ENCODE measurements at regions not wholly inside any gene's neighbourhood (a gene's known extent, or its start where the extent isn't known, plus 50 kb on each side); places are given as distances from the start of the nearest gene placed in this dataset.
"Not testable (repeated sequence)": the region's sequence is repeated elsewhere in the genome, so short reads cannot be mapped to it uniquely, and the experiment has no call there.

DNA sequence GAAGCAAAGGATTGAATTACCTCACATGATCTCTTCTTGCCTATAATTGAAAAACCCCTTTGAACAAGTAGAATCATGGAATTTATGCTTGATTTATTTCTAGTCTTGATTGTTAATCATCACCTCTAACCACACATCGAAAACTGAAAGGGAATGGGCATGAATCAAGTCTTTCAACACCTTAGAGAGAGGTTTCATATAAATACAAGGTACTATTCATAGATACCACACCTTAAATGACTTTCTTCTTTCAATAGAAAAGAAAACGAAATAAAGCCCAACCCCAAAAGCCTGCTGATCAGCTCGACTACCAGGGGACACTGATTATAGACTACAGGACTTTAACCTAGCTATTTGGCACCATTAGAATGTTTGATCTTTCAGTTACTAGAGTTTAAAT is 128.6 kb upstream of the PTPRZ1 start:
- no peak for FAIRE-seq

DNA sequence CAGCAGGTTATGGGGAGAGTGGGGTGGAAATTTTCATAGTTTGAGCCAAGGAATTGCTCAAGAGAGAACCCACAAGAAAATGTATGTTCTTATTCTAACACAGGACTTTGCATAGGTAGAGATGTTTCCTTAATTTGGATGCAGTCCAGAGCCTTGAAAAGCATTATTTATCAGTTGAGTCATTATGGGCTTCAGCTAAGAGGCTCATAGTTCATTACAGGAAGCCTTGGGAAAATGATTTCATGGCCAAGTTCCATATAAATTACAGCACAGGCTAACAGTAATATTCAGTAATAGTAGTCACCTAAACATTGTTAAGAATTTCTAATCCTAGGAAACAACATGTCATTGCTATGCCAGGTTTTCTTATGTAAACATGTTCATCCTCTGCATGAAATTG is 131.1 kb upstream of the PTPRZ1 start:
- FAIRE-seq: no peak

DNA sequence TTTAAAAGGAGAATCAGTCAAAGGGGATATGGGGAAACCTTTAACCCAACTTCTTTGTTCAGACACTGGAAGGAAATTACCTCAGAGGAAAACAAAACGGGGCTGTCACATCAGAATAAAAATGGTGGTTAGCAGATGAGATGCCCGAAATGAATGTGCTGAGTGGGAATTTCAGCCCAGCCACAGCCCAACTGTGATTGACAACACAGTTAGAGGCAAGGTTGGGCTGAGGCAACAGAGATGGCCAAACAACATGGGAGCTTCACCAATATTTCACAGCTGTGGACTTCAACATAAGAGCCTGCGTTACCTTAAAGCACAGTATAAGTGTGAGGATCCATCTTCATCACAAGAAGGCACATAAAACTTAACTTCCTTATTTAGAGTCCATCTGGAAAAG is 133.5 kb upstream of the PTPRZ1 start:
- FAIRE-seq: no peak

DNA sequence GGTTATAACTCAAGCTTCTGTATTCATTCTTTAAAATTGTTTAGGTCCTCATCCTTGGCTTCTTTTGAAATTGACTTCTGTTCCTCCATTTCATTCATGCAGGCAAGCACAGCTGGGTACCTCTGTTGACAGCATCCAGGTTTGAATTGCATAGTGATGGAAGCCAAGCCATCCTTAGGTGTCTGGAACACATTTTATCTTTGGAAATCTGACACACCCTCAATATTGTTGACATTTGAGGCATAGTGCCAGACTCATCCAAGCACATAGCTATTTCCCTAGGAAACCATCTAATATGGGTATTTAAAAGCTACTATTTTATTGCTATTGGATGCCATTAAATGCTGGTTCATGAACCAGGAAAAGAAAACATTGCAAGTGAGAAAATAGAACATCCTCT is 142.1 kb upstream of the PTPRZ1 start:
- FAIRE-seq: no peak

DNA sequence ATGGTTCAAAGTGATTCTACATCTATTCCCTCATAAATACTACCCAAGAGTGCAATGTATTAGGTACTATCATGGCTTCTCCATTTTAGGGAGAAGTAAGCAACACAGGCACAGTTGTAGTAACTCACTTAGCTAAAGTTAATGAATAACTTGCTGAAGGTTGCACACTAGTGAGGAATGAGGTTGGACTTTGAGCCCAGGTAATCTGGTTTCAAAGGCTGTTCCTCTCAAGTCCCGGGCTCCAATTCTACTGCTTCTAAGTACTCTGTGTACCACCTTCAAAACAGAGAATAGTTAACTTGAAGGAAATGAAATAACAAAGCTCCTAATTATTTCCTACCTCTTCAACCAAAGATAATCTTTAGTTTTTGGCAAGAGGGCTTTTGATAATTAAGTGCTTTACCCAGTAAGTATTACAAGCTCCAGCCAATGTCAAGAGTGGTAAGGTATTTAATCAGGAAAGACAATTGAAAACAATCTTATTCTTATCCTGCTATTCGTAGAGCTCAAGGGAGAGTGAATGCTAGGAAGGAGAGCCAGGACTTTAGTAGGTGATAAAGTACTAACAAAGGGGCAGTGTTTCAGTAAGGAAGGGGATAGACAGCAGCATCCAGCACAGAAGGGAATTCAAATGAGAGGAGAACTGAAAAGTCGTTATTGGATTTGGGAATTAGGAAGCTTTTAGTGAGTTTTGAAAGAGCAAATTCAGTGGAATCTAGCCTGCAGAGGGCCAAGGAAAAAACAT is 158.2 kb upstream of the PTPRZ1 start:
- no peak for FAIRE-seq

DNA sequence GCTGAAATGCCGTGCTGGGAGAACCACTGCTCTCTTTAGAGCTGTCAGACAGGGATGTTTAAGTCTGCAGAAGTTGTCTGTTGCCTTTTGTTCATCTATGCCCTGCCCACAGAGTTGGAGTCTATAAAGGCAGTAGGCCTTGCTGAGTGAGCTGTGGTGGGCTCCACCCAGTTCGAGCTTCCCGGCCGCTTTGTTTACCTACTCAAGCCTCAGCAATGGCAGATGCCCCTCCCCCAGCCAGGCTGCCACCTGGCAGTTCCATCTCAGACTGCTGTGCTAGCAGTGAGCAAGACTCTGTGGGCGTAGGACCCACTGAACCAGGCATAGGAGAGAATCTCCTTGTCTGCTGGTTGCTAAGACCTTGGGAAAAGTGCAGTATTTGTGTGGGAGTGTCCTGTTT is 160.0 kb upstream of the PTPRZ1 start:
- FAIRE-seq: not testable (repeated sequence)

DNA sequence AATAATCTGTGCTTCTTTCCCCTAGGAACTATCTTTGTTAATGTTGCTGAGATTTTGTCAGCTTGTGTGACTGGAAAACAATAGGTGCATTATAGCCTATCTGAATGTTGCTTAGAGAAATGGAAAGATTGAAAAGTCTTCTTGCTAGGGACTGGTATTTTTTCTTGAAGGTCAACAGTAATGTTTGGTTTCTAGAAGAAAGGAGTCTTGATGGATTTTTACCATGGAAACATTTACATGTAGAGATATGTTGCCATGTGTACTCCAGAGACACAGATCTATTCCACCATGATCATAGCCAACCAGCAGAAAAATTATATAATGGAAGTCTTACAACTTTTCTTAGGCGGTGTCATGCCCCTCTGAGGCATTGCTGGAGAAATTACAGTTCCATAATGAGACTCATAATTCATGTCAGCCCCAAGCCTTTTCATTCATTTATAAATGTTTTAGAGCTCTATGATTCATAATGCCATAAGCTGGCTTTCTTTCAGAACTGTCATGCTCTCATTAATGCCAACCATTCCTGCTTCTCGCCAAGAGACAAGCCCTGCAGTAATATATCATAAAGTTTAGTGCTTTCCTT is 175.1 kb upstream of the PTPRZ1 start:
- no peak for FAIRE-seq

DNA sequence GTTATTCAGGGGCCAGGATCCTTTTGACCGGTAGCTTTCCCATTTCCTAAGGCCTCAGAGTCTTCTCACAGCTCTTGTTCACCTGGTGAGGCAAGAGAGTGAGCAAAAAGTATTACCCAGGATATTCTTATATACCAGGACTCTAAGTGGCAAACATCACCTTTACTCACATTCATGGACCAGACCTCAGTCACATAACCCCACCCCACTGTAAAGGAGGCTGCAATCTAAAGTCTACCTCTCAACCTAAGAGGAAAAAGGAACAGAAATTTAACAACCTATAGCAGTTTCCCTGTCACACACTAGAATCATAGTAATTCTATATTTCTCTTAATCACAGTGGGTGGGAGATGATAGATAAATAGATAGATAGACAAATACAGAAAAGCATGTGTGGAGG is 176.0 kb upstream of the PTPRZ1 start:
- no peak for FAIRE-seq

DNA sequence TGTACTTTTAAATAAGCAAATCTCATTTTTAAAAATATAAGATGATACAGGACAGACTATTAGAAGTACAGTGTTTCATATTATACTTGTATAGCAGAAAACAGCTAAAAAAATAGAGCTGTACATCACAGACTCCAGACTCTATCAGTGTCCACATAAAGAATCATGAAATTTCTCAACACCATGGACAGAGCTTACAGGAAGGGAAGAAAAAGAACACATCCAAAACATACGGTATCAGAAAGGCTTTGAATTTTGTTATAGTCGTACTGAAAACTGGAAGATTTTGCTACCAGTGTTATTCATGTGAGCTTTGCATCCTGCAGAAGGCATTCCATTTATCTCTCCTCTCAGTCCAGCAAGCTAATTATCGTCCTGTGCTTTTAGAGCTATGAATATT is 183.2 kb upstream of the PTPRZ1 start:
- no peak for FAIRE-seq

DNA sequence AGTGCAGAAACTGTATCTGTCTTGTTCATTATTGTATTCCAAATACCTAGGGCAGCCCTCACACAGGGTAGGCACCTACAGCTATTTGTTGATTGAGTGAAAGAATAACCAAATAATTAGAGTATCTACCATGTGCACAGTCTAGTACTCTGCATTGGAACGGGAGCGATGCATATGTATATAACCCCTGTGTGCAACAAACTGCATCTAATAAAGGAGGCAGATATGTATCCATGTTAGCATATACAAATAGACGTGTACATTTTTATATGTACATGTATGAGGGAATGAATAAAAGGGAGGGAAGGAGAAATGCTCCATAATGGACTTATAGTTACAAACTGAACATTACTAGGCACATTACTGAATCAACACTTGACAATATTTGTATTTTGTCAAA is 191.3 kb upstream of the PTPRZ1 start:
- FAIRE-seq: no peak

DNA sequence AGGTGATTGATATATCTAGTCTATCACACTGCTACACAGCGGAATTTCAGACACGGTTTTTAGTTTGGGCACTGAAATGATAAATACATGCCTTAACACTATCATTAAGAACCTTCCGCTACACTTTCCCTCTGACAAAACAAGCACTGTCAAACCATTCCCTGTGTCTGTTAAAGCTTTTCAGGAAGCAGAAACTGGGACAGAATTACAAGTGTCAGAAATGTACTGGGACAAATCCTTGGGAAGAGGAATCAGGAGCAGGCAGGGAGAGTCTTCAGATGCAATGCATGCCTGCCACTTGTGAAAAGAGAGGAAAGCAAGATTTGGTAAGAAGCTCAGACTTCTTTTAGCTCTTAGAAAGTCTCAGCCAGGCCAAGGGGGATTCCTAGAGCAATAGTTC is 196.8 kb upstream of the PTPRZ1 start:
- no peak for FAIRE-seq

DNA sequence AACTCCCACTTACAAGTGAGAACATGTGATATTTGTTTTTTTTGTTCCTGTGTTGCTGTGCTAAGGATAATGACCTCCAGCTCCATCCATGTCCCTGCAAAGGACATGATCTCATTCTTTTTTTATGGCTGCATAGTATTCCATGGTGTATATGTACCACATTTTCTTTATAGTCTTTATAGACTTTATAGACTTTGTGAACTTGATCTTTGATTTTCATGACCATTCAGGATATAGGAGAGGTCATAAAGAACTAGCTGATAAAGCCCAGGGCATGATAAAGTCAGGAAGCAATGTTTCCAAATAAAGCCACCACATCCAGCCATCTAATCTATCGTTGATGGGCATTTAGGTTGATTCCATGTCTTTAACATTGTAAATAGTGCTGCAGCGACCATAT is 198.5 kb upstream of the PTPRZ1 start:
- not testable (repeated sequence) for FAIRE-seq

DNA sequence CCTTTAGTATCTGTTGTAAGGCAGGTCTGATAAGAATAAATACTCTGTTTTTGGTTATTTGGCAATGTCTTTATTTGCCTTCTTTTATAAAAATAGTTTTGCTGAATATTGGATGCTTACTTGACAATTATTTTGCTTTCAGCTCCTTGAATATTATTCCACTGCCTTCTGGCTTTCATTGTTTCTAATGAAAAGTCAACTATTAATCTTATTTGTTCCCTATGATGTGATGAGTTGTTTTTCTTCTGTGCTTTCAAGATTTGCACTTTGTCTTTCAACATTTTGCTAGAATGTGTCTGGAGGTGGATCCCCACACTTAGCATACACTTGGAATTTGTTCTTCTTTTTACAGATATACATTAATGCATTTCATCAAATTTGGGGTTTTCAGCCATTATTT is 203.8 kb upstream of the PTPRZ1 start:
- no peak for FAIRE-seq

DNA sequence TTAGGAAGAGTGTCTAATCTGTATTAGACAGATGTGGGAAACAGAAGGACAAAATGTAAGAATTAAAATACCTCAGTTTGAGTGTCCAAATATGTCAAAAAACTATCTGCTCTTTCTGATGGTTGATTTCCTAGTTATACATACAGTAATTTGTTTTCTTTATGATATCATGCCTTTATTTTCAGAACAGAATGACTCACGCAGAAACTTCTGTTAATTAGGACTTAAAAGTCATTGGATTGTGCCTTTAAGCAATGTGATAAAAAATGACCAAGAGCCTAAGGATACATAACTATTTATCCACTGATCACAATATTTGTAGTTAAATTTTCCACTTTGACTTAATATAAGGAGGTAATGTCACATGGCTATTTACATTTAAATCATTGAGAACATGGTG is 206.7 kb upstream of the PTPRZ1 start:
- no peak for FAIRE-seq

DNA sequence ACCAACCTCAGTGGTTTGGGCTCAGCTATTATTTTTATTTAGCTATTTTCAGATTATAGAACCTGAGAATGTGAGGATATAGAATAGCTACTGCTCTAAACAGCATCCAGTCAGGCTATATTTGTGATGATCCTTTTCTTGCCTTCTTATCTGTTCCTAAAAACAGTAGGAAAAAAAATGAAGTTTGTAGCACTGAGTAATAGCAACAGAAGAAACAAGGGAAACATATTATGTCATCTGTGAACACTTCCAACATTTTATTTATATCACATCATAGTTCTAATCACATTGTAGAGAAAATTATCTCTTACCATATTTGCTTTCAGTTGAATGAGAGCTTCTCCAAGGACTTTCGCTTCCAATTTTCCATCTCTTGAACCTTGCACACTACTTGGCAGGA is 229.6 kb upstream of the PTPRZ1 start:
- no peak for FAIRE-seq

DNA sequence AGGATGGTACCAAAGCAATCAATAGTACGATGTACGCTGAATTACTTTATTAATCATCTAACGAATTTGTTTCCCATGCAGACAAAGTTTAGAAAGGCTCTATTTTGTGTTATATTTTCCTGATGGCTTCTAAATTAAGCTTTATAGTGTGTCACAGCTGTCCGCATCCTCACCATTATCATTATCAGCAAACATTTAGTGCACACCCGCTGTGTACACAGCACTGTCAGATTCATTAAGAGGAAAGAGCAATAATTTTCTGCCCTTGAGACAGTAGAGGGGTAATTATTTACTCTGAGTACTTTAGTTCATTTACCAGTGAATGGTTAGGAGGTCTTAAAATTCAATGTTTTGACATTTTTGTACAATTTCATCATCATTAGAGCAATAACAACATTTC is 233.3 kb upstream of the PTPRZ1 start:
- no peak for FAIRE-seq

DNA sequence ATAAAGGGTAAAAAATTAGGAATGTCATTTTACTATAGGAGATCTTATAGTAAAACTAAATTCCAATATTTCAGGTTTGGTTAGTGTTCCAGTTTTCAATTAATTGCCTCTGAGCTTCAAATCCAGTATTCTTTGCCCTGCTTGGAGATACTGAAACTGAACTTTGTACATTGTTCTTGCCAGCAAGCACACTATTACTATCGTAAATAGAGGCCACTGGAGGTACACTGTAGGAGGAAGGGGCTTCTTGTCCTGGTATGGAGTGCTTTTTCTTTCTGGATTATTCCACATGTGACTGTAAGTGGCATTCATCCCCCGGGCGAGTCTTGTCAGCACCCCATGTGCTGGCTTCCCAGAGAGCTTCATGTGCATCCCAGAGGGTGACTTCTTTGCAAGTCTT is 234.7 kb upstream of the PTPRZ1 start:
- FAIRE-seq: no peak

DNA sequence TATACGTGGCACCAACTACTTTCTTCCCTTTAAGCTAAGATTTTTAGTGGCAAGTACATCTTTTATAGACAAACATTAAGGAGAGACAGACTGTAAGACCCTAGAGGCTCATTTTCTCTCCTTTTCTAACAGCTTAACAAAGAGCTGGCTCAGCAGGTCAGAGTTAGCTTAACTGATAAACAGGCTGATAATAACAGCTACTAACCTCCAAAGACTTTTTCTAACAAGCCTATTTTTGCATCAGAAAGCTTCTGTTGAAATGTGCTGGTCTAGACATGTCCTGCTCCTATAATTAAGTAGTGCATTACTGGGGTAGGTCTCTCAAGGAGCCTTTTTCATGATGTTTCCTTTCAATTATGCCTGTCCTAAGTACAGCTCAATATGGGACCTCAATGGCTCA is 238.2 kb upstream of the FAM3C start:
- FAIRE-seq: no peak

DNA sequence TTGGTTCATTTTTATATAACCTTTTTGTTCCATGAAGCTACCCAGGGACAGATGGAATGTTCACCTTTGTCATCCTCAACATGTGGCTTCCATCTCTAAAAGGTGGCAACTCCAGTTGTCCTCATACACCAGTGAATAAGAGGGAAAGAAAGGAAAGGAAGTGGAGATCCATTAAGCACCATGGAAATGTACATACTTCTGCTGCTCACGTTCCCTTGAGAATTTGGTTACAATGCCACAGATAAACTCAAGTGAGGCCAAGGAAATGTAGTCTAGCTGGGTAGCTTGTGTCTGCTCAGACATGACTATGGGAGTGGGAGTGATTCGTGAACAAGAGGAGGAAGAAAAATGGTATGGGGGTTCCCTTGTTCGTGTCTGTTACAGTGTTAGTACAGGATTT is 237.1 kb upstream of the FAM3C start:
- no peak for FAIRE-seq

DNA sequence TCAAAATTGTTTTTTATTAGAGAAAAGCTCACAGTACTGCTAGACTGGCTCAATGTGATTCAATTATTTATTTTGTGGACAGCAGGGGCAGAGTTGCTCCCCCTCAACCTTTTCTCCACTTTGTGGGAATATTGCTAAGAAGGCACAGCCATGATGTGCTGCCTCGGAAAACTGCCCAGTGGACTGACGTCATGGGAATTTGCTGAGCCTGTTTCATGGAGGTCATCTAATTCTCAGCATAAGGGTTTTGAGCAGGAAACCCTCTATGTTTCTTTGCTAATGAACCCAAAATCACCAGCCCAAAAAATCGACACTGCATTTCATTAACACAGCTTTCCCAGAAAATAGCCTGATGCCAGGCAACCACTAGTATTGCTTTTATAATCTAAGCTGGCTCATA is 228.8 kb upstream of the FAM3C start:
- FAIRE-seq: no peak

DNA sequence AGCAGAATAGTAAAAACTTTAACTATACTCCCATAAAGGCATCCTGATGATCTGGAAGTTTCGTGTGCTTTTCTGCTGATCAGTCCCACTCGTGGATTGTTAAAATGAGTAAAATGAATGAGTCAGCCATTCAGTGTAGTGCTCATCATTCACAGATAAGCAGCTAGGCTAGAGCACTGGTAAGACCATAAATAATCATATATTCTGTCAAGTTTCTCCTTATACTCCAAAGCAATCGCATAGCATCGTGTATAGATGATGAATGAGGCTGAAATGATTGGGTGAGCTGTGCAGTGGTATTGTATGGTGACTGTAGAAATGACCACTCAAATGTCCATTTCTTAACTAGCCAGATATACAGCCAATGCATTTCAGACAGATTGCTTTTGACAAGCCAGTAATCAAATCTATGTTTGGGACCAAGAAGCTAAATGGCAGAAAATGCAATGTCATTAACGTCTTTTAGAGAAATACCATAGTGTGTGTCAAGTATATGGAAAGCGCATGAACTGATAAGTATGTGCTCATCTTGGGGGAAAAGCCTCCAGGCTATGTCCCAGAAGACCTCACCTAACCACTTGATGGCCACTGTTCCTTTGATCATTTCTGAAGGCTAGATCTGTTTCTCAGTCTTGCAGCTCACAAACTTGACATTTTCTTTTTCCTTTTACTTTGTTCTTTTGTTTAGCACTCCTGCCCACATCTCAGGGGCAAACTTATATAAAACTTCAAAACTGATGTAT is 227.2 kb upstream of the FAM3C start:
- no peak for FAIRE-seq

DNA sequence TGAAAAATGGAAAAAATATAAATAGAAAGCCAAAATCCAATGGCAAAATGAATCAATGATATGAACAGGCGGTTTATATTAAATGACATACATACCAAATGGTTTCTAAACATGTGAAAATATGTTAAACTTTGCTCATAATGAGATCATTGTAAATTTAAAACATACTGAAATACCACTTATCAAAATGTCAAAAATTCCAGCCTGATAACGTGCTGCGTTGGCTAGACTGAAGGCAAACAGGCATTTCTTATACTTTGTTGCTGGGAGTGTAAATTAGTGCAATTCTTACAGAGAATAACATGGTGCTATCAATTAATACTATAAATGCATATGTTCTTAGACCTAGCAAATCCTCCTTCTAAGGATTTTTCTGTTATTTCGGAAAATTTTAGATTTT is 225.8 kb upstream of the FAM3C start:
- no peak for FAIRE-seq

DNA sequence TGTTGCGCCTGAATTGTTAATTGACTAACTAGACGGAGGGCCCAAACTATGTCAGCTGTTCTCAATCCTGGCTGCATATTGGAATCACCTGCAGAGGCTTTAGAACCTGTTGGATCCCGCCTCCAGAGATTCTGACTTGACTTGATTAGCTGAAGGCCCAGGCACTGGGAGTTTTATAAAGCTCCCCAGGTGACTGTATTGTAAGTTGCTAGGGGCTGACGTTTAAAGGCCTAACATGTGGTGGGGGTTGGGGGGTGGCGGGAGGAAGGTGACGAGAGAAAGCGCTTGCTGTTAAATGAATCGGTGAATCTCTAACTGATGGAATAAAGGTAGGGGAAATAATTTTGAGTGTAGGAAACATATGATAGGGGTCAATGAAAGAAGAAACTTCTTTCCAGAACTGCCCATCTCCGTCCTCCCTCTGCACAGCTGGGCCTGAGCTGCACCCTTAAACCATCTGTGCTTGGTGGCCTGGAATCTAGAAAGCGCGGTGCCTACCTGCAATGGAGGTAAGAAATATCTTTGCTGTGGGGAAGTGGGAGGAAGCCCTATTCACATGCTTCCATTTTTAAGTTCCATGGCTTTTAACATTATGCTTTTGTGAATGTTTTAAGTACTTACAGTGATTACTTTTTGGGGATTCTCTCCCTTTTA is 225.0 kb upstream of the FAM3C start:
- no peak for FAIRE-seq

DNA sequence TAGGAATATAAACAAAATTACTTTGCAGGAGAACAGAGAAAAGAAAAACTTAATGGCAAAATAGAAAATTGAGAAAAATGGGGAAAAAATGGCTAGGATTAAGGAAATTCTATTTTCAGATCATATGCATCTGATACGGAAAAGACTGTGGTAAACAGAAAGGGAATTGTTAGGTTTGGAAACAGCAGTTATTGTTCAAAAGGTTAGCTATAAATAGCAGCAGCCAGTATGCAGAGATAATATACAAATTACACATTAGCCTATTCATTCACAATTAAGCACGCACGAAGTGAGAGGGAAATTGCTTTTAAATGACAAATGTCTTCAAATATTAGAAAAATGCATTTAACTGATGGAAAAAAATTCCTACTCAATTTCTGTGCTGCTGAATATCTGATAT is 224.1 kb upstream of the FAM3C start:
- no peak for FAIRE-seq
